T-cell (primary cell): ENCODE measurements at regions not wholly inside any gene's neighbourhood (a gene's known extent, or its start where the extent isn't known, plus 50 kb on each side); places are given as distances from the start of the nearest gene placed in this dataset.

Source experiments
- ATAC-seq, 4 experiments: fragments of 200-7000 bp in 3 of 4; fragments of 150-1000 bp in 1 of 4; cut with Tn5 transposase; replicated peaks in 1 of 4; 1 replicate in 3 of 4; 2 replicates in 1 of 4; pipeline ENCODE4 v1.10.0; 2021; ENCODE audit warnings: moderate library complexity in 3 of 4, mild to moderate bottlenecking in 2 of 4, moderate number of reproducible peaks in 1 of 4
- CTCF ChIA-PET, 2 donors: fragments of 300-600 bp; sonication (Branson Sonifier 250); formaldehyde crosslinking; loops; one replicate each; lab custom pipeline; 2022; ENCODE audit warnings: antibody characterized with exemption in 2 of 2; lab: Charles Lee
- POLR2A ChIA-PET, 2 donors: fragments of 300-600 bp; sonication (Branson Sonifier 250); formaldehyde crosslinking; loops; one replicate each; lab custom pipeline; 2022; ENCODE audit warnings: antibody characterized with exemption in 2 of 2; lab: Charles Lee
- DNase-seq, 35 experiments: peaks; one replicate each; pipeline versions ENCODE4 v3.0.0 to v3.0.0-alpha.2; 2013 to 2023
- H3K27ac ChIP-seq: one replicate; pipeline ENCODE4 v1.5.1; 2013; ENCODE audit warnings: low read length
- H3K27me3 ChIP-seq, 2 experiments: replicated peaks in 1 of 2; 1 replicate in 1 of 2; 2 replicates in 1 of 2; pipeline versions ENCODE4 v1.6.1 to v1.7.0; 2013; ENCODE audit warnings: low read length in 1 of 2, mixed read lengths in 1 of 2; ENCODE audit not compliant: control insufficient read depth in 2 of 2, insufficient read depth in 2 of 2; ENCODE audit errors: extremely low read depth in 1 of 2
- H3K36me3 ChIP-seq, 2 donors: 1 replicate in 1 of 2; 2 replicates in 1 of 2; pipeline versions ENCODE4 v1.6.1 to v1.7.0; 2013; ENCODE audit warnings: low read length in 1 of 2; ENCODE audit not compliant: control insufficient read depth in 2 of 2, insufficient read depth in 1 of 2; ENCODE audit errors: extremely low read depth in 1 of 2
- H3K4me1 ChIP-seq, 2 experiments: 1 replicate in 1 of 2; 2 replicates in 1 of 2; pipeline versions ENCODE4 v1.6.1 to v1.7.0; 2013; ENCODE audit warnings: low read length in 2 of 2, mixed read lengths in 1 of 2; ENCODE audit not compliant: insufficient read depth in 2 of 2, control insufficient read depth in 1 of 2; ENCODE audit errors: extremely low read depth in 1 of 2
- H3K4me3 ChIP-seq, 2 donors: 1 replicate in 1 of 2; 2 replicates in 1 of 2; pipeline versions ENCODE4 v1.5.1 to v1.7.0; 2013; ENCODE audit warnings: mild to moderate bottlenecking in 2 of 2, low read length in 1 of 2, moderate library complexity in 1 of 2; ENCODE audit not compliant: control insufficient read depth in 1 of 2; ENCODE audit errors: extremely low read depth in 1 of 2
- H3K9me3 ChIP-seq: 2 replicates; pipeline ENCODE4 v1.7.0; 2013
- H3K27ac Mint-ChIP-seq, 2 donors: one replicate each; pipeline ENCODE4 v1.8.0; 2020 to 2021; ENCODE audit warnings: mild to moderate bottlenecking in 2 of 2, mixed read lengths in 2 of 2
- H3K27me3 Mint-ChIP-seq, 2 donors: one replicate each; pipeline ENCODE4 v1.8.0; 2021 to 2022; ENCODE audit warnings: mixed read lengths in 2 of 2
- H3K36me3 Mint-ChIP-seq: one replicate; pipeline ENCODE4 v1.8.0; 2021; ENCODE audit warnings: mixed read lengths
- H3K4me1 Mint-ChIP-seq, 3 donors: one replicate each; pipeline ENCODE4 v1.8.0; 2020 to 2022; ENCODE audit warnings: mixed read lengths in 3 of 3, mild to moderate bottlenecking in 1 of 3
- H3K4me3 Mint-ChIP-seq, 3 donors: one replicate each; pipeline ENCODE4 v1.8.0; 2020 to 2022; ENCODE audit warnings: mild to moderate bottlenecking in 3 of 3, mixed read lengths in 3 of 3, moderate library complexity in 3 of 3
- H3K9me3 Mint-ChIP-seq, 3 donors: one replicate each; pipeline ENCODE4 v1.8.0; 2020 to 2022; ENCODE audit warnings: mixed read lengths in 3 of 3
- WGBS: methylation state at CpG from one replicate; pipeline ENCODE4 v1.1.5; 2013; ENCODE audit warnings: missing lambda C conversion rate; ENCODE audit not compliant: insufficient coverage; 5-methylcytosine and 5-hydroxymethylcytosine counted together

DNA sequence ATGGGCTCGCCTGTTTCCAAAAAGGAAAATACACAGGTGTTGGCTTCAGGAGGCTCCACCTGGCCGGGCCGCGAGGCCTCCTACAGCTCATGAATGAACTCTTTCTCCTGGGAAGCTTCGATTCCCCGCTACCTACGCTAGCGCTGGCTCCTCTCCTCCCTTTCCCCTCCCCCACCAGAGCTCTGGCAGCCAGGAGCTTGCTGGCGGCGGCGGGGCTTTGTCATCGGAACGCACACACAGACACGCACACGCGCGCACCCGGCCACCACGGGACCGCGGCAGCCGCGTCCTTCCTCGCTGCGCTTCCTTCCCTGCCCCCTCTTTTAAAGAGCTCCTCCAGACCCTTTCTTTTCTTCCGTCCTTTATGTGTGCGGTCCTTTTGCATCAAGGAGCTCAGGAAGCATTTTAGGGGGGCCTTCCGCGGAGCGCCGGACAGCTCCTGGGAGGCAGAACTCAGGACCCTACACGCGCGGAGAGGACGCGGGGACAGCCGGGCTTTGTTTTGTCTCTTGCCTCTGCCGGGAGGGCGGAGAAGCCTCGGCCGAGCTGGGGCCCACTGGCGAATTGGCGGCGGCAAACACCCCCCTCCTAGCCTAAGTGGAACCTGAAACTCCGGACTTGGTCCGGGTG lies 70.2 kb upstream of the BCOR start:
- Mint-ChIP-seq H3K9me3 (no peaks in the 10 kb centered on the region), H3K36me3 (no peaks in the 10 kb centered on the region), H3K27me3 (peaks cover 0 to 16% of the 10 kb centered on the region in 2 donors), H3K27ac (peak overlapping the region; percentile 85 to 88), H3K4me3 (peak overlapping the region; percentile 79 to 85 (median 80)), H3K4me1 (peaks cover 44 to 49% (median 47%) of the 10 kb centered on the region in 3 donors)
- H3K9me3 ChIP-seq: no peaks in the 10 kb centered on the region
- H3K27ac ChIP-seq: peak overlapping the region; percentile 34
- ChIA-PET CTCF (interaction anchor here in 1 of 2 donors (1.4 kb wide), 1 partner anchor 437 kb away, joined by 3 read pairs; no protein-coding TSS in a partner anchor), POLR2A (interaction anchor here (0.5 to 1.0 kb wide), 4 partner anchors 9 to 320 kb away, joined by 3 to 6 read pairs (median 4); no protein-coding TSS in a partner anchor)
- ATAC-seq: no peak
- H3K36me3 ChIP-seq: no peaks in the 10 kb centered on the region
- no peaks in the 10 kb centered on the region for H3K27me3 ChIP-seq
- 24% methylated on average over 17 of the region's 46 CpGs for WGBS
- peak in 2 of 35 experiments; percentile 16 to 47 for DNase-seq
- H3K4me3 ChIP-seq: peak overlapping the region; percentile 45 to 53
- peaks cover 0 to 61% of the 10 kb centered on the region in 2 experiments for H3K4me1 ChIP-seq

DNA sequence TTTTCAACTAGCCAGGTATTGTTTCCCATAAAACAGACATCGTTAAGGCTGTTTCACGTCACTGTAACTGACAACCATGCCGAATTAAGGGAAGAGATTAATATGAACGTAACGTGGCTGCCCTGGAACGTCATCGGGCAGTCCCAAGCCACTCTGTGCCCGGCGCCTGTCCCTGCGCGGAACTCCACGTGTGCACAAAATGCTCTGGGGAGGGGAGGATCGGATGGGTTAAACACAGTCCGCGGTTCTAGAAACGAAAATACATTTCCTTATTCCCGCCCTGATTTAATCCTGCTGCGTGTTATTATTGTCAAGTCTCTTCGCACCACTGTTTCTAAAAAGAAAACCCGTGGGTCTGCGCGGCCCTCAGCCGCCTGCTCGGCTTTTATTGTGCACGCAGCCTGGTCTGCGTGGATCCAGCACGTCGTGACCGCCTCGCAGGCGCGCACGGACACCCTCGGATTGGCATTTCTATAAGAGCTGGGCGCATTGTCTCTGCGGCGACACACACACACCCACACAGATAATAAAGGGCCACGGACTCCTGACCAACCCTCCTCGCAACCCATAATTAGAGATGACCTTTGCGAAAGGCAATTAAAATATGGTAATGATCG lies 69.6 kb upstream of the BCOR start:
- DNase-seq: peak in 3 of 35 experiments; percentile 40 to 48 (median 42)
- Histone ChIP-seq H3K27me3 (no peaks in the 10 kb centered on the region), H3K4me3 (peak overlapping the region; percentile 45 to 53), H3K4me1 (peaks cover 0 to 55% of the 10 kb centered on the region in 2 experiments), H3K9me3 (no peaks in the 10 kb centered on the region), H3K36me3 (no peaks in the 10 kb centered on the region), H3K27ac (peak overlapping the region; percentile 34)
- 52% methylated on average over 25 of the region's 41 CpGs for WGBS
- Mint-ChIP-seq H3K27me3 (peaks cover 0 to 15% of the 10 kb centered on the region in 2 donors), H3K4me3 (peak overlapping the region; percentile 79 to 85 (median 80)), H3K9me3 (no peaks in the 10 kb centered on the region), H3K27ac (peak overlapping the region; percentile 85 to 88), H3K36me3 (no peaks in the 10 kb centered on the region), H3K4me1 (peaks cover 42 to 53% (median 48%) of the 10 kb centered on the region in 3 donors)
- ChIA-PET POLR2A (interaction anchor here (0.7 to 1.0 kb wide), 4 partner anchors 9 to 321 kb away, joined by 3 to 6 read pairs (median 4); no protein-coding TSS in a partner anchor), CTCF (no interaction called here)
- peak in 1 of 4 experiments; percentile 41 for ATAC-seq

DNA sequence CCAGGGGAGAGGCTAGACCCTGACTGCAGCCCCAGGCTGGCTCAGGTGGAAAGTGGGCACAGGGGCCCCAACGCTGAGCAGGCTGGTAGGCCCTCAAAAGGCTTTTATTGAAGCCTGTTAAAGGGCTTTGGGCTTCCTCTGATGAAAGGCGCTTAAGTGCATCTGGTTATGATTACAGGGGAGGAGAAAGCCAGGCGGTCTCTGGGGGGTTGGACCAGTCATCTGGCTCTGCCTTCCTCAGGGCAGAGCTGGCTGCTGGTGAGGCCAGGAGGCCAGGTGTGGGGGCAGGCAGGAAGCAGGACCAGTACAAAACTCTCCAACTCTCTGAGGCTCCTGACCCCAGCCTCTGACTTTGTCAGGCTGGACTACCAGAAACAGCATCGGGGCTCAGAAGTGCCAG lies 68.8 kb upstream of the BCOR start:
- Mint-ChIP-seq H3K4me1 (peaks cover 42 to 55% (median 46%) of the 10 kb centered on the region in 3 donors), H3K4me3 (peak overlapping the region; percentile 79 to 85 (median 80)), H3K36me3 (no peaks in the 10 kb centered on the region), H3K27me3 (peaks cover 0 to 23% of the 10 kb centered on the region in 2 donors), H3K9me3 (no peaks in the 10 kb centered on the region), H3K27ac (peak overlapping the region; percentile 85 to 88)
- ATAC-seq: no peak
- Histone ChIP-seq H3K27me3 (no peaks in the 10 kb centered on the region), H3K27ac (no peak overlapping the region), H3K4me3 (peak overlapping the region in 1 of 2 donors; percentile 53), H3K4me1 (peaks cover 0 to 51% of the 10 kb centered on the region in 2 experiments), H3K36me3 (no peaks in the 10 kb centered on the region), H3K9me3 (no peaks in the 10 kb centered on the region)
- ChIA-PET POLR2A (interaction anchor here (0.7 to 0.9 kb wide), 2 partner anchors 13 to 78 kb away, joined by 4 to 7 read pairs; no protein-coding TSS in a partner anchor), CTCF (no interaction called here)
- no peak for DNase-seq
- 42% methylated on average over 2 of the region's 4 CpGs for WGBS

DNA sequence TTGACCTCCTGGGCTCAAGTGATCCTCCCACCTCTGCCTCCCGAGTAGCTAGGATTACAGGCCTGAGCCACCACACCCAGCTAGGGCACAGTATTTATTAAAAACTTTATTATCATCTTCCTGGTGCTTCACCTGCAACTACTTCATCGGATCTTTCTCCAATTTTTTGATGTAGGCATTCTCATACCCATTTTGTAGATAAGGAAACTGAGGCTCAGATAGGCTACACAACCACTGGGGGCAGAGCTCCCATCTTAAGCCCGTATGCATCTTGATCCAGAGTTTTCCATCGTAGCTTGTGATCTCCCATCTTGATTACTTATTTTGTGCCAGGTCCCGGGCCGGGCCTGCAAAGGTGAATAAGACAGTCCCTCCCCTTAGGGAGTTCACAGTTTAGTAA lies 68.1 kb upstream of the BCOR start:
- no peak overlapping the region for H3K27ac Mint-ChIP-seq
- H3K4me1 Mint-ChIP-seq: peaks cover 36 to 51% (median 43%) of the 10 kb centered on the region in 3 donors
- no peak for ATAC-seq
- peaks cover 0 to 23% of the 10 kb centered on the region in 2 donors for H3K27me3 Mint-ChIP-seq
- Histone ChIP-seq H3K27me3 (no peaks in the 10 kb centered on the region), H3K9me3 (no peaks in the 10 kb centered on the region), H3K4me1 (peaks cover 0 to 44% of the 10 kb centered on the region in 2 experiments), H3K4me3 (no peak overlapping the region), H3K27ac (no peak overlapping the region), H3K36me3 (no peaks in the 10 kb centered on the region)
- no peaks in the 10 kb centered on the region for H3K9me3 Mint-ChIP-seq
- ChIA-PET CTCF (interaction anchor here in 1 of 2 donors (0.5 kb wide), 1 partner anchor 38 kb away, joined by 4 read pairs; no protein-coding TSS in a partner anchor), POLR2A (interaction anchor here in 1 of 2 donors (0.9 kb wide), 1 partner anchor 78 kb away, joined by 7 read pairs; no protein-coding TSS in a partner anchor)
- no peak for DNase-seq
- WGBS: no CpG with 5 or more reads among the region's 6 CpGs
- no peak overlapping the region for H3K4me3 Mint-ChIP-seq
- no peaks in the 10 kb centered on the region for H3K36me3 Mint-ChIP-seq

DNA sequence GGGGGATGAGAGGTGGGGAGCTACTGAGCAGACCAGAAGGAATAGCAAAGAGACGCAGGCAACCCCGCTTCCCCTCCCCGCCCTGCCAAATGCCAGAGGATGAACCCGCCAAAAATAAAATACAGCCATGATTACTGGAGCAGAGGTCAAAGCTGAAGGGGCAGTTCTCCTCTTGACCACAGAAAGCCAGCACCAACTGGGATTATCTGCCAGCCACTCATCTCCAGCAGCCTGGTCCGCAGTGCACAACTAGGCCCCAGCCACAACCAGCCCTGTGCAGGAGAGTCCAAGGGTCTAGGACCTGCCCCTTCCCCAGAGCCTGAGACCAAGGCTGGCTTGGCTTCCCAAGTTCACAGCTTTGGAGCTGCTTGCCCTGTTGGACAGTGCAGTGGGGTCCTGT lies 67.4 kb upstream of the BCOR start:
- Histone ChIP-seq H3K9me3 (no peaks in the 10 kb centered on the region), H3K27ac (no peak overlapping the region), H3K4me3 (no peak overlapping the region), H3K4me1 (peaks cover 0 to 39% of the 10 kb centered on the region in 2 experiments), H3K36me3 (no peaks in the 10 kb centered on the region), H3K27me3 (no peaks in the 10 kb centered on the region)
- Mint-ChIP-seq H3K27me3 (peaks cover 0 to 23% of the 10 kb centered on the region in 2 donors), H3K4me3 (no peak overlapping the region), H3K4me1 (peaks cover 31 to 44% (median 38%) of the 10 kb centered on the region in 3 donors), H3K36me3 (no peaks in the 10 kb centered on the region), H3K9me3 (no peaks in the 10 kb centered on the region), H3K27ac (no peak overlapping the region)
- no peak for DNase-seq
- ChIA-PET POLR2A (no interaction called here), CTCF (no interaction called here)
- 100% methylated on average over 1 of the region's 5 CpGs for WGBS
- no peak for ATAC-seq

DNA sequence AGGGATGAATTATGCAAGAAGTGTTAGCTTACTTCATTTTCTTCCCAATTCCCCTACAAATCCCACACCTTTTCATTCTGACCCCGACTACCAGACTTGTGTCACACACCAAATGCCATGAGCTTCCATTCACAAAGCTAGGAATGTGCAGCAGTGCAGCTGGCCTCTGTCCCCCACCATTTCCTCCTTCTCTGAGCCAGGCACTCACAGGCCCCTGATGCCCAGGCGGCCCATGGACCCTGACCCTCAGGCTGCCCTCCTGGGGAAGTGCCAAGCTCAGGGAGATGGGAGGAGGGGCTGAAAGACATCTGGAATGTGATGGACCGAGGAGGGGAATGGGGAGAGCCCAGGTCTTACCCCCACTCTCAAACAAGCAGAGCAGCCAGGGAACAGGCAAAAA lies 67.0 kb upstream of the BCOR start:
- H3K4me3 Mint-ChIP-seq: no peak overlapping the region
- ATAC-seq (no peak), DNase-seq (no peak)
- no peaks in the 10 kb centered on the region for H3K36me3 Mint-ChIP-seq
- H3K4me1 Mint-ChIP-seq: peaks cover 27 to 40% (median 35%) of the 10 kb centered on the region in 3 donors
- Histone ChIP-seq H3K27ac (no peak overlapping the region), H3K27me3 (no peaks in the 10 kb centered on the region), H3K4me1 (peaks cover 0 to 34% of the 10 kb centered on the region in 2 experiments), H3K36me3 (no peaks in the 10 kb centered on the region), H3K9me3 (no peaks in the 10 kb centered on the region), H3K4me3 (no peak overlapping the region)
- WGBS: no CpG with 5 or more reads among the region's 3 CpGs
- H3K9me3 Mint-ChIP-seq: no peaks in the 10 kb centered on the region
- ChIA-PET CTCF (no interaction called here), POLR2A (no interaction called here)
- H3K27ac Mint-ChIP-seq: no peak overlapping the region
- H3K27me3 Mint-ChIP-seq: peaks cover 0 to 23% of the 10 kb centered on the region in 2 donors
